ENCODE measurements at regions not wholly inside any gene's neighbourhood (a gene's known extent, or its start where the extent isn't known, plus 50 kb on each side); places are given as distances from the start of the nearest gene placed in this dataset.

- H3K4me3 ChIP-seq: no peak overlapping the region
- no peaks in the 10 kb centered on the region for H3K4me1 ChIP-seq (ENCODE audit: insufficient read depth)
- WGBS (ENCODE audit: low lambda C conversion rate, missing lambda C conversion rate): 95% methylated on average over 5 of the region's 5 CpGs
- H3K9me2 ChIP-seq (replicated peaks; ENCODE audit: insufficient read depth): no peaks in the 10 kb centered on the region
- H3K4me2 ChIP-seq: no peak overlapping the region
- no peak overlapping the region for H3K27ac ChIP-seq
- H3K27me3 ChIP-seq: no peaks in the 10 kb centered on the region
- no peak for DNase-seq (ENCODE audit: low spot score)
- H3K36me3 ChIP-seq (replicated peaks; ENCODE audit: insufficient read depth, low read depth): no peaks in the 10 kb centered on the region
- no peaks in the 10 kb centered on the region for H3K79me2 ChIP-seq
- no peaks in the 10 kb centered on the region for H4K20me1 ChIP-seq (ENCODE audit: insufficient read depth, poor library complexity, severe bottlenecking)
- no peak overlapping the region for H2AFZ ChIP-seq
- H3K9me3 ChIP-seq (ENCODE audit: low read depth): no peaks in the 10 kb centered on the region
- TF ChIP-seq EZH2 (IDR thresholded peaks at IDR 0.05; ENCODE audit: borderline replicate concordance): no peak
- no peak for TF ChIP-seq CTCF (IDR thresholded peaks at IDR 0.05; ENCODE audit: poor library complexity)
- TF ChIP-seq EZH2phosphoT487 (IDR thresholded peaks at IDR 0.05; ENCODE audit: low read depth, severe bottlenecking, unreplicated experiment): no peak
Observed at GRCh38 chr13:88926890-88927502, 1255.8 kb downstream of the SLITRK5 start.

- no peak overlapping the region for H3K4me2 ChIP-seq
- H2AFZ ChIP-seq: no peak overlapping the region
- H3K4me1 ChIP-seq (ENCODE audit: insufficient read depth): no peaks in the 10 kb centered on the region
- WGBS (ENCODE audit: low lambda C conversion rate, missing lambda C conversion rate): 97% methylated on average over 1 of the region's 1 CpG
- no peaks in the 10 kb centered on the region for H3K79me2 ChIP-seq
- H3K27ac ChIP-seq: no peak overlapping the region
- no peak for DNase-seq (ENCODE audit: low spot score)
- no peaks in the 10 kb centered on the region for H3K27me3 ChIP-seq
- no peak overlapping the region for H3K4me3 ChIP-seq
- H3K9me3 ChIP-seq (ENCODE audit: low read depth): no peaks in the 10 kb centered on the region
- no peaks in the 10 kb centered on the region for H3K36me3 ChIP-seq (replicated peaks; ENCODE audit: insufficient read depth, low read depth)
- no peak for TF ChIP-seq EZH2 (IDR thresholded peaks at IDR 0.05; ENCODE audit: borderline replicate concordance)
- TF ChIP-seq CTCF (IDR thresholded peaks at IDR 0.05; ENCODE audit: poor library complexity): no peak
- no peak for TF ChIP-seq EZH2phosphoT487 (IDR thresholded peaks at IDR 0.05; ENCODE audit: low read depth, severe bottlenecking, unreplicated experiment)
- H4K20me1 ChIP-seq (ENCODE audit: insufficient read depth, poor library complexity, severe bottlenecking): no peaks in the 10 kb centered on the region
- H3K9me2 ChIP-seq (replicated peaks; ENCODE audit: insufficient read depth): no peaks in the 10 kb centered on the region
Observed at GRCh38 chr13:88932950-88933349, 1261.8 kb downstream of the SLITRK5 start.

GRCh38 chr13:88937384-88937783, 1266.2 kb downstream of the SLITRK5 start:
- no peak for DNase-seq (ENCODE audit: low spot score)
- Histone ChIP-seq H3K4me1 (ENCODE audit: insufficient read depth) (no peaks in the 10 kb centered on the region), H3K4me2 (no peak overlapping the region), H3K9me3 (ENCODE audit: low read depth) (no peaks in the 10 kb centered on the region), H3K4me3 (no peak overlapping the region), H2AFZ (no peak overlapping the region), H3K9me2 (replicated peaks; ENCODE audit: insufficient read depth) (no peaks in the 10 kb centered on the region), H3K79me2 (no peaks in the 10 kb centered on the region), H3K27me3 (no peaks in the 10 kb centered on the region), H4K20me1 (ENCODE audit: insufficient read depth, poor library complexity, severe bottlenecking) (no peaks in the 10 kb centered on the region), H3K36me3 (replicated peaks; ENCODE audit: insufficient read depth, low read depth) (no peaks in the 10 kb centered on the region), H3K27ac (no peak overlapping the region)
- no peak for TF ChIP-seq EZH2phosphoT487 (IDR thresholded peaks at IDR 0.05; ENCODE audit: low read depth, severe bottlenecking, unreplicated experiment)
- TF ChIP-seq CTCF (IDR thresholded peaks at IDR 0.05; ENCODE audit: poor library complexity): no peak
- TF ChIP-seq EZH2 (IDR thresholded peaks at IDR 0.05; ENCODE audit: borderline replicate concordance): no peak
- 88% methylated on average over 3 of the region's 3 CpGs for WGBS (ENCODE audit: low lambda C conversion rate, missing lambda C conversion rate)
